Breast epithelium (tissue), 4 donors: ENCODE measurements at regions not wholly inside any gene's neighbourhood (a gene's known extent, or its start where the extent isn't known, plus 50 kb on each side); places are given as distances from the start of the nearest gene placed in this dataset.

Experiments
- DNase-seq, 2 donors: peaks; one replicate each; pipeline ENCODE4 v3.0.0-alpha.2; 2019; ENCODE audit warnings: low spot score in 2 of 2
- H3K27ac ChIP-seq, 2 donors: fragments of 200-600 bp; sonication (generic) in 1 of 2; one replicate each; pipeline ENCODE4 v1.5.1; 2016 to 2019; ENCODE audit warnings: mild to moderate bottlenecking in 1 of 2
- H3K27me3 ChIP-seq, 2 donors: fragments of 200-600 bp; sonication (generic) in 1 of 2; one replicate each; pipeline versions ENCODE4 v1.5.1 to v1.6.0; 2017 to 2019; ENCODE audit warnings: control low read depth in 1 of 2, mild to moderate bottlenecking in 1 of 2
- H3K36me3 ChIP-seq: fragments of 200-600 bp; one replicate; pipeline ENCODE4 v1.5.1; 2019
- H3K4me1 ChIP-seq, 2 donors: fragments of 200-600 bp; sonication (generic); one replicate each; pipeline ENCODE4 v1.5.1; 2016 to 2019; ENCODE audit warnings: control low read depth in 1 of 2
- H3K4me3 ChIP-seq, 3 donors: fragments of 200-600 bp; sonication (generic); 1 replicate in 2 of 3; 2 replicates in 1 of 3; pipeline ENCODE4 v1.5.1; 2016 to 2019; ENCODE audit warnings: mild to moderate bottlenecking in 3 of 3, moderate library complexity in 2 of 3
- H3K9me3 ChIP-seq, 2 donors: fragments of 200-600 bp; sonication (generic) in 1 of 2; one replicate each; pipeline ENCODE4 v1.5.1; 2016 to 2019; ENCODE audit warnings: control low read depth in 1 of 2
- CTCF ChIP-seq, 3 donors: fragments of 450-650 bp; IDR thresholded peaks; one replicate each; pipeline ENCODE4 v1.5.1; 2016 to 2017; ENCODE audit warnings: antibody characterized with exemption in 3 of 3, mild to moderate bottlenecking in 3 of 3, moderate library complexity in 3 of 3
- POLR2A ChIP-seq: fragments of 450-650 bp; IDR thresholded peaks from one replicate; pipeline ENCODE4 v1.6.1; 2016; ENCODE audit warnings: antibody characterized with exemption, mild to moderate bottlenecking, moderate library complexity
- POLR2AphosphoS5 ChIP-seq, 3 donors: sonication (generic); formaldehyde crosslinking; IDR thresholded peaks; one replicate each; pipeline ENCODE4 v1.6.1; 2017; ENCODE audit warnings: antibody characterized with exemption in 3 of 3
- intact Hi-C: fragments of 100-400 bp; cut with DNase I; formaldehyde crosslinking; loops from one replicate; pipeline ENCODE4 v1.15.1; 2023; ENCODE audit warnings: low total_unique reads

GRCh38 chr2:15999596-16000469, 59.5 kb downstream of the MYCN start:
- no peaks in the 10 kb centered on the region for H3K9me3 ChIP-seq
- H3K4me3 ChIP-seq = no peak overlapping the region
- no peaks in the 10 kb centered on the region for H3K27me3 ChIP-seq
- no peaks in the 10 kb centered on the region for H3K4me1 ChIP-seq
- intact Hi-C loops = no loop called here
- H3K36me3 ChIP-seq = no peaks in the 10 kb centered on the region
- TF ChIP-seq CTCF (IDR thresholded peaks at IDR 0.05) (no peak), POLR2A (no peak), POLR2AphosphoS5 (IDR thresholded peaks at IDR 0.05) (no peak)
- no peak overlapping the region for H3K27ac ChIP-seq
- no peak for DNase-seq

GRCh38 chr2:15997728-15998280, 57.5 kb downstream of the MYCN start:
- TF ChIP-seq POLR2AphosphoS5 (IDR thresholded peaks at IDR 0.05) (no peak), CTCF (IDR thresholded peaks at IDR 0.05) (no peak), POLR2A (no peak)

GRCh38 chr2:15996536-15997423, 56.4 kb downstream of the MYCN start:
- Histone ChIP-seq H3K36me3 (no peaks in the 10 kb centered on the region), H3K27me3 (no peaks in the 10 kb centered on the region), H3K9me3 (no peaks in the 10 kb centered on the region), H3K4me1 (no peaks in the 10 kb centered on the region), H3K27ac (no peak overlapping the region), H3K4me3 (no peak overlapping the region)
- no peak for TF ChIP-seq POLR2AphosphoS5 (IDR thresholded peaks at IDR 0.05)
- no peak for TF ChIP-seq CTCF (IDR thresholded peaks at IDR 0.05)
- no peak for TF ChIP-seq POLR2A
- DNase-seq = no peak
- intact Hi-C loops = no loop called here

More at GRCh38 chr2:15997728-15998280, 57.5 kb downstream of the MYCN start:
- Histone ChIP-seq H3K4me3 (no peak overlapping the region), H3K9me3 (no peaks in the 10 kb centered on the region), H3K4me1 (no peaks in the 10 kb centered on the region), H3K27ac (no peak overlapping the region), H3K27me3 (no peaks in the 10 kb centered on the region), H3K36me3 (no peaks in the 10 kb centered on the region)
- DNase-seq = no peak
- intact Hi-C loops = no loop called here
